Keratinocyte (primary cell): ENCODE measurements at regions not wholly inside any gene's neighbourhood (a gene's known extent, or its start where the extent isn't known, plus 50 kb on each side); places are given as distances from the start of the nearest gene placed in this dataset.

Source experiments
- DNase-seq: peaks from one replicate; pipeline ENCODE4 v3.0.0-alpha.2; 2011; ENCODE audit warnings: low read depth, missing footprints, low spot score
- FAIRE-seq: peaks from 2 replicates; lab custom pipeline; 2011; peaks lifted over from hg19 to GRCh38; lab: Jason Lieb, UNC
- H2AFZ ChIP-seq: 2 replicates; pipeline ENCODE4 v1.6.0; 2012; ENCODE audit warnings: low read length, control low read depth, inconsistent platforms; ENCODE audit not compliant: control insufficient read depth
- H3K27ac ChIP-seq: 2 replicates; pipeline ENCODE4 v1.5.1; 2011; ENCODE audit warnings: low read length; ENCODE audit not compliant: control insufficient read depth, insufficient read depth
- H3K27me3 ChIP-seq: 3 replicates; pipeline ENCODE4 v1.6.0; 2011; ENCODE audit warnings: low read length; ENCODE audit not compliant: control insufficient read depth, insufficient read depth; ENCODE audit errors: extremely low read depth
- H3K36me3 ChIP-seq, 2 experiments: 2 replicates in 1 of 2; 3 replicates in 1 of 2; pipeline ENCODE4 v1.5.1; 2011; ENCODE audit warnings: low read length in 2 of 2, mild to moderate bottlenecking in 1 of 2; ENCODE audit not compliant: control insufficient read depth in 2 of 2, insufficient read depth in 2 of 2; ENCODE audit errors: extremely low read depth in 1 of 2
- H3K4me1 ChIP-seq: 3 replicates; pipeline ENCODE4 v1.5.1; 2011; ENCODE audit warnings: low read length; ENCODE audit not compliant: control insufficient read depth, insufficient read depth; ENCODE audit errors: extremely low read depth
- H3K4me2 ChIP-seq: 3 replicates; pipeline ENCODE4 v1.6.0; 2011; ENCODE audit warnings: low read depth, low read length; ENCODE audit not compliant: control insufficient read depth, insufficient read depth; ENCODE audit errors: extremely low read depth
- H3K4me3 ChIP-seq, 3 experiments: fragments of 200-600 bp in 1 of 3; sonication (generic) in 1 of 3; 2 replicates in 2 of 3; 3 replicates in 1 of 3; pipeline ENCODE4 v1.5.1; 2011 to 2016; ENCODE audit warnings: low read length in 3 of 3, mild to moderate bottlenecking in 3 of 3, control low read depth in 2 of 3, inconsistent platforms in 1 of 3, low read depth in 1 of 3, mixed read lengths in 1 of 3, mixed run types in 1 of 3, moderate library complexity in 1 of 3; ENCODE audit not compliant: control insufficient read depth in 2 of 3, insufficient read depth in 2 of 3; ENCODE audit errors: extremely low read depth in 1 of 3
- H3K79me2 ChIP-seq: 2 replicates; pipeline ENCODE4 v1.6.0; 2012; ENCODE audit warnings: low read length; ENCODE audit not compliant: control insufficient read depth, insufficient read depth
- H3K9ac ChIP-seq: 3 replicates; pipeline ENCODE4 v1.6.0; 2011; ENCODE audit warnings: low read length; ENCODE audit not compliant: control insufficient read depth, insufficient read depth; ENCODE audit errors: extremely low read depth
- H3K9me1 ChIP-seq: 3 replicates; pipeline ENCODE4 v1.6.0; 2011; ENCODE audit warnings: low read length; ENCODE audit not compliant: control insufficient read depth, insufficient read depth; ENCODE audit errors: extremely low read depth
- H3K9me3 ChIP-seq: 2 replicates; pipeline ENCODE4 v1.5.1; 2012; ENCODE audit warnings: low read depth, low read length; ENCODE audit not compliant: control insufficient read depth
- H4K20me1 ChIP-seq: 3 replicates; pipeline ENCODE4 v1.6.0; 2011; ENCODE audit warnings: low read length; ENCODE audit not compliant: control insufficient read depth, insufficient read depth; ENCODE audit errors: extremely low read depth
- CTCF ChIP-seq, 3 experiments: IDR thresholded peaks in 1 of 3; conservative IDR thresholded peaks in 1 of 3; optimal IDR thresholded peaks in 1 of 3; 2 replicates in 2 of 3; 3 replicates in 1 of 3; pipeline versions ENCODE3 to v1.5.1; 2011; ENCODE audit warnings: low read length in 3 of 3, mild to moderate bottlenecking in 3 of 3, moderate library complexity in 2 of 3, control low read depth in 1 of 3, inconsistent platforms in 1 of 3; ENCODE audit not compliant: insufficient read depth in 2 of 3; ENCODE audit errors: extremely low read depth in 1 of 3
- EZH2 ChIP-seq: IDR thresholded peaks from one replicate; pipeline ENCODE4 v1.6.1; 2012; ENCODE audit warnings: inconsistent platforms, mild to moderate bottlenecking, low read length, moderate library complexity
- dilution Hi-C: fragments of 300-500 bp; cut with MboI; formaldehyde crosslinking; loops from one replicate; pipeline ENCODE4 v1.7.0; 2020; ENCODE audit warnings: low sequenced_read_pairs; ENCODE audit not compliant: extremely low pct_ligation_motif_present

GRCh38 chr3:89577637-89578530 lies 470.5 kb downstream of the EPHA3 start:
- no peaks in the 10 kb centered on the region for H3K27me3 ChIP-seq
- TF ChIP-seq EZH2, result no peak
- no peak for TF ChIP-seq CTCF (optimal IDR thresholded peaks at IDR 0.05 in 1 of 3, IDR thresholded peaks at IDR 0.05 in 1 of 3, conservative IDR thresholded peaks at IDR 0.05 in 1 of 3; ENCODE audit: extremely low read depth in 1 of 3, insufficient read depth in 2 of 3, low read length in 3 of 3)
- FAIRE-seq (no peak), DNase-seq (no peak)
- H3K9ac ChIP-seq, result no peak overlapping the region
- no peaks in the 10 kb centered on the region for H3K9me1 ChIP-seq
- H2AFZ ChIP-seq, result no peak overlapping the region
- H3K36me3 ChIP-seq, result no peaks in the 10 kb centered on the region
- H3K4me1 ChIP-seq, result no peaks in the 10 kb centered on the region
- no peaks in the 10 kb centered on the region for H4K20me1 ChIP-seq
- no peak overlapping the region for H3K4me3 ChIP-seq
- H3K9me3 ChIP-seq, result no peaks in the 10 kb centered on the region
- no peaks in the 10 kb centered on the region for H3K79me2 ChIP-seq
- no peak overlapping the region for H3K27ac ChIP-seq
- no peak overlapping the region for H3K4me2 ChIP-seq
- dilution Hi-C loops, result no loop called here

- no peak overlapping the region for H3K4me3 ChIP-seq
- dilution Hi-C loops, result no loop called here
These were observed 473.4 kb downstream of the EPHA3 start for GRCh38 chr3:89580859-89581258.

More at GRCh38 chr3:89580859-89581258, 473.4 kb downstream of the EPHA3 start:
- Histone ChIP-seq H3K4me2 (no peak overlapping the region), H3K9me1 (no peaks in the 10 kb centered on the region), H3K4me1 (no peaks in the 10 kb centered on the region), H4K20me1 (no peaks in the 10 kb centered on the region), H3K9ac (no peak overlapping the region), H3K79me2 (no peaks in the 10 kb centered on the region), H3K36me3 (no peaks in the 10 kb centered on the region), H3K27ac (no peak overlapping the region), H3K9me3 (no peaks in the 10 kb centered on the region), H2AFZ (no peak overlapping the region), H3K27me3 (no peaks in the 10 kb centered on the region)
- DNase-seq (no peak), FAIRE-seq (no peak)
- TF ChIP-seq CTCF (optimal IDR thresholded peaks at IDR 0.05 in 1 of 3, IDR thresholded peaks at IDR 0.05 in 1 of 3, conservative IDR thresholded peaks at IDR 0.05 in 1 of 3; ENCODE audit: extremely low read depth in 1 of 3, insufficient read depth in 2 of 3, low read length in 3 of 3), result no peak
- no peak for TF ChIP-seq EZH2
